ENCODE measurements at regions not wholly inside any gene's neighbourhood (a gene's known extent, or its start where the extent isn't known, plus 50 kb on each side); places are given as distances from the start of the nearest gene placed in this dataset.

DNA sequence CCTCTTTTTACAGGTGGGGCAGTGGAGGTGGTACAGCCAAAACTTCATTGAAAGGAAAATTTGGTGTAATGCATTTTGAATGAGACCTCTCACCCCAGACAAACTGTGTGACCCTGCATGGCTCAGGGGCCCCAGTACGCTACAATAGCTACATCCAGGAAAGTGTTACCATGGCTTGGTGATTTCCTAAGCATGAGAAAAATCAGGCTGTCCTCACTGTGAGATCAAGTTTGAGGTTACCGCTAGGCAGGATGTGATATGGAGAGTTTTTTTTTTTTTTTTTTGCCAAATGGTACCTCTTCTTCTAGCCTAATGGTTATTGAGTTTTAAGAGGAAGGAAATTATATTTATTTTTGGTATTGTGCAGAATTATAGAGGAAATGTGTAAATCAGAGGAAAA lies 305.3 kb downstream of the CD83 start:
- Mint-ChIP-seq H3K4me3 (no peak overlapping the region), H3K36me3 (ENCODE audit: insufficient read depth in 1 of 3, low read depth in 3 of 3) (peaks cover 0 to 2% (median 0%) of the 10 kb centered on the region in 3 experiments; a peak in 2 of 7 replicates), H3K27ac (no peak overlapping the region), H3K9me3 (no peaks in the 10 kb centered on the region), H3K27me3 (ENCODE audit: low read depth) (no peaks in the 10 kb centered on the region), H3K4me1 (peaks cover 2 to 5% of the 10 kb centered on the region in 2 experiments; a peak in 1 of 4 replicates)
- Histone ChIP-seq H3K4me1 (ENCODE audit: insufficient read depth, low read length) (no peaks in the 10 kb centered on the region), H3K23me2 (ENCODE audit: insufficient read length, low read depth, low read length, poor library complexity, severe bottlenecking) (no peaks in the 10 kb centered on the region), H3K27me3 (ENCODE audit: insufficient read depth, low read length) (no peaks in the 10 kb centered on the region), H3K23ac (ENCODE audit: insufficient read length, low read depth, low read length) (no peak overlapping the region), H2BK120ac (ENCODE audit: low read depth, low read length, poor library complexity, severe bottlenecking) (no peak overlapping the region), H2BK20ac (ENCODE audit: low read depth, low read length, poor library complexity, severe bottlenecking) (no peak overlapping the region), H3K9me3 (ENCODE audit: control insufficient read depth, low read depth, low read length) (no peaks in the 10 kb centered on the region), H3K79me1 (ENCODE audit: insufficient read depth, low read depth, low read length, poor library complexity, severe bottlenecking) (no peaks in the 10 kb centered on the region), H4K91ac (ENCODE audit: insufficient read length, low read depth, low read length) (no peak overlapping the region), H2AK5ac (ENCODE audit: insufficient read length, low read length) (no peak overlapping the region), H4K20me1 (ENCODE audit: control insufficient read depth, insufficient read depth, insufficient read length) (no peaks in the 10 kb centered on the region), H3K9ac (ENCODE audit: extremely low read depth, insufficient read length, low read length) (no peak overlapping the region), H4K8ac (replicated peaks; ENCODE audit: insufficient read length, low read depth, low read length) (no peak overlapping the region), H2AFZ (ENCODE audit: low read length) (no peak overlapping the region), H3T11ph (ENCODE audit: low read length) (no peak overlapping the region), H3K27ac (ENCODE audit: insufficient read length, low read depth, low read length) (no peak overlapping the region), H3K18ac (ENCODE audit: insufficient read length, low read depth, low read length) (no peak overlapping the region), H2BK5ac (ENCODE audit: insufficient read length, low read length) (no peak overlapping the region), H4K5ac (ENCODE audit: insufficient read length, low read depth, low read length) (no peak overlapping the region), H3K79me2 (ENCODE audit: insufficient read depth, low read length) (no peaks in the 10 kb centered on the region), H2BK12ac (ENCODE audit: insufficient read length, low read depth, low read length) (no peak overlapping the region), H2BK15ac (ENCODE audit: low read depth, low read length) (no peak overlapping the region), H3K4ac (ENCODE audit: low read depth, low read length) (no peak overlapping the region), H3K14ac (ENCODE audit: insufficient read depth, low read length) (no peak overlapping the region), H3K4me2 (ENCODE audit: insufficient read depth, insufficient read length, low read length) (no peak overlapping the region), H3K56ac (ENCODE audit: insufficient read length, low read depth, low read length) (no peak overlapping the region)
- DNase-seq: no peak
- TF ChIP-seq, protein P1, sequence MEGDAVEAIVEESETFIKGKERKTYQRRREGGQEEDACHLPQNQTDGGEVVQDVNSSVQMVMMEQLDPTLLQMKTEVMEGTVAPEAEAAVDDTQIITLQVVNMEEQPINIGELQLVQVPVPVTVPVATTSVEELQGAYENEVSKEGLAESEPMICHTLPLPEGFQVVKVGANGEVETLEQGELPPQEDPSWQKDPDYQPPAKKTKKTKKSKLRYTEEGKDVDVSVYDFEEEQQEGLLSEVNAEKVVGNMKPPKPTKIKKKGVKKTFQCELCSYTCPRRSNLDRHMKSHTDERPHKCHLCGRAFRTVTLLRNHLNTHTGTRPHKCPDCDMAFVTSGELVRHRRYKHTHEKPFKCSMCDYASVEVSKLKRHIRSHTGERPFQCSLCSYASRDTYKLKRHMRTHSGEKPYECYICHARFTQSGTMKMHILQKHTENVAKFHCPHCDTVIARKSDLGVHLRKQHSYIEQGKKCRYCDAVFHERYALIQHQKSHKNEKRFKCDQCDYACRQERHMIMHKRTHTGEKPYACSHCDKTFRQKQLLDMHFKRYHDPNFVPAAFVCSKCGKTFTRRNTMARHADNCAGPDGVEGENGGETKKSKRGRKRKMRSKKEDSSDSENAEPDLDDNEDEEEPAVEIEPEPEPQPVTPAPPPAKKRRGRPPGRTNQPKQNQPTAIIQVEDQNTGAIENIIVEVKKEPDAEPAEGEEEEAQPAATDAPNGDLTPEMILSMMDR (conservative IDR thresholded peaks at IDR 0.05): no peak
- WGBS (ENCODE audit: extremely low coverage, insufficient read length, low lambda C conversion rate): no CpG with 5 or more reads among the region's 2 CpGs
